HepG2 (cell line): ENCODE measurements at regions not wholly inside any gene's neighbourhood (a gene's known extent, or its start where the extent isn't known, plus 50 kb on each side); places are given as distances from the start of the nearest gene placed in this dataset.
A peak's percentile ranks its signal among the peaks of the same experiment; 100 is the strongest.

Experiments
- ATF6 ChIP-seq: sonication (generic); formaldehyde crosslinking; conservative IDR thresholded peaks from 2 replicates; pipeline ENCODE4 v1.4.0; 2020; ENCODE audit warnings: missing genetic modification reagents
- BORCS8-MEF2B ChIP-seq: sonication (generic); formaldehyde crosslinking; IDR thresholded peaks from 2 replicates; pipeline ENCODE4 v1.8.0; 2022; ENCODE audit warnings: mild to moderate bottlenecking, missing genetic modification reagents
- ELF4 ChIP-seq: sonication (generic); formaldehyde crosslinking; IDR thresholded peaks from 2 replicates; pipeline ENCODE4 v1.5.0; 2020; ENCODE audit warnings: missing genetic modification reagents, mild to moderate bottlenecking, moderate library complexity, borderline replicate concordance
- GABPA ChIP-seq, 2 experiments: IDR thresholded peaks; 2 replicates each; pipeline ENCODE4 v1.6.1; 2011 to 2016; ENCODE audit warnings: low read depth in 2 of 2, low read length in 1 of 2, missing biosample characterization in 1 of 2, missing genetic modification characterization in 1 of 2
- HOXA3 ChIP-seq: sonication (generic); formaldehyde crosslinking; IDR thresholded peaks from 2 replicates; pipeline ENCODE4 v1.5.0; 2020; ENCODE audit warnings: missing genetic modification reagents
- IKZF1 ChIP-seq: fragments of 450-650 bp; IDR thresholded peaks from 2 replicates; pipeline ENCODE4 v1.7.1; 2016
- MAZ ChIP-seq, 2 experiments: sonication (generic) in 1 of 2; formaldehyde crosslinking in 1 of 2; IDR thresholded peaks; 2 replicates each; pipeline versions ENCODE4 v1.5.0 to v1.6.1; 2012 to 2020; ENCODE audit warnings: low read depth in 2 of 2, mild to moderate bottlenecking in 2 of 2, borderline replicate concordance in 1 of 2, improper control_type of control experiment in 1 of 2, low read length in 1 of 2, missing genetic modification reagents in 1 of 2, moderate library complexity in 1 of 2
- MED1 ChIP-seq: sonication (generic); formaldehyde crosslinking; IDR thresholded peaks from 2 replicates; pipeline ENCODE4 v1.4.0; 2020; ENCODE audit warnings: missing genetic modification reagents
- MYNN ChIP-seq: sonication (generic); formaldehyde crosslinking; IDR thresholded peaks from 2 replicates; pipeline ENCODE4 v1.4.0; 2020; ENCODE audit warnings: mild to moderate bottlenecking, low read depth, missing genetic modification reagents
- NFRKB ChIP-seq: fragments of 450-650 bp; IDR thresholded peaks from 2 replicates; pipeline ENCODE4 v1.6.1; 2017
- PCBP1 ChIP-seq: fragments of 200-400 bp; formaldehyde crosslinking; IDR thresholded peaks from 2 replicates; pipeline ENCODE4 v1.6.1; 2017; ENCODE audit warnings: mild to moderate bottlenecking, low read depth, low read length, borderline replicate concordance
- POLR2AphosphoS5 ChIP-seq: IDR thresholded peaks from 2 replicates; pipeline ENCODE4 v1.6.1; 2012; ENCODE audit warnings: low read depth, low read length
- SAP130 ChIP-seq: IDR thresholded peaks from 2 replicates; pipeline ENCODE4 v1.6.1; 2016; ENCODE audit warnings: low read depth
- SCMH1 ChIP-seq: sonication (generic); formaldehyde crosslinking; IDR thresholded peaks from 2 replicates; pipeline ENCODE4 v1.9.0; 2021; ENCODE audit warnings: missing genetic modification reagents, mild to moderate bottlenecking, borderline replicate concordance
- ZEB1 ChIP-seq: IDR thresholded peaks from 2 replicates; pipeline ENCODE4 v1.6.1; 2012; ENCODE audit warnings: mild to moderate bottlenecking, low read depth, inconsistent platforms; ENCODE audit not compliant: insufficient replicate concordance
- ZNF143 ChIP-seq: sonication (generic); formaldehyde crosslinking; IDR thresholded peaks from 2 replicates; pipeline ENCODE4 v1.4.0; 2020; ENCODE audit warnings: missing genetic modification reagents
- ZNF263 ChIP-seq: sonication (generic); formaldehyde crosslinking; IDR thresholded peaks from 2 replicates; pipeline ENCODE4 v1.4.0; 2020; ENCODE audit warnings: missing genetic modification reagents
- ZNF44 ChIP-seq: sonication (generic); formaldehyde crosslinking; IDR thresholded peaks from 2 replicates; pipeline ENCODE4 v1.5.1; 2020; ENCODE audit warnings: mild to moderate bottlenecking, missing genetic modification reagents
- ZNF616 ChIP-seq: sonication (generic); formaldehyde crosslinking; IDR thresholded peaks from 2 replicates; pipeline ENCODE4 v1.5.0; 2020; ENCODE audit warnings: low read depth, mild to moderate bottlenecking, missing genetic modification reagents
- ZNF766 ChIP-seq: sonication (generic); formaldehyde crosslinking; IDR thresholded peaks from 2 replicates; pipeline ENCODE4 v1.5.0; 2020; ENCODE audit warnings: missing genetic modification reagents, borderline replicate concordance
- ZNF776 ChIP-seq: sonication (generic); formaldehyde crosslinking; IDR thresholded peaks from 2 replicates; pipeline ENCODE4 v1.4.0; 2020; ENCODE audit warnings: mild to moderate bottlenecking, missing genetic modification reagents
- ZNF790 ChIP-seq: sonication (generic); formaldehyde crosslinking; IDR thresholded peaks from 2 replicates; pipeline ENCODE4 v1.8.0; 2022; ENCODE audit warnings: missing genetic modification reagents, mild to moderate bottlenecking, borderline replicate concordance
- TF ChIP-seq, protein P1 (sequence below): sonication (generic); formaldehyde crosslinking; IDR thresholded peaks from 2 replicates; pipeline ENCODE4 v1.4.0; 2020; ENCODE audit warnings: missing genetic modification reagents

DNA sequence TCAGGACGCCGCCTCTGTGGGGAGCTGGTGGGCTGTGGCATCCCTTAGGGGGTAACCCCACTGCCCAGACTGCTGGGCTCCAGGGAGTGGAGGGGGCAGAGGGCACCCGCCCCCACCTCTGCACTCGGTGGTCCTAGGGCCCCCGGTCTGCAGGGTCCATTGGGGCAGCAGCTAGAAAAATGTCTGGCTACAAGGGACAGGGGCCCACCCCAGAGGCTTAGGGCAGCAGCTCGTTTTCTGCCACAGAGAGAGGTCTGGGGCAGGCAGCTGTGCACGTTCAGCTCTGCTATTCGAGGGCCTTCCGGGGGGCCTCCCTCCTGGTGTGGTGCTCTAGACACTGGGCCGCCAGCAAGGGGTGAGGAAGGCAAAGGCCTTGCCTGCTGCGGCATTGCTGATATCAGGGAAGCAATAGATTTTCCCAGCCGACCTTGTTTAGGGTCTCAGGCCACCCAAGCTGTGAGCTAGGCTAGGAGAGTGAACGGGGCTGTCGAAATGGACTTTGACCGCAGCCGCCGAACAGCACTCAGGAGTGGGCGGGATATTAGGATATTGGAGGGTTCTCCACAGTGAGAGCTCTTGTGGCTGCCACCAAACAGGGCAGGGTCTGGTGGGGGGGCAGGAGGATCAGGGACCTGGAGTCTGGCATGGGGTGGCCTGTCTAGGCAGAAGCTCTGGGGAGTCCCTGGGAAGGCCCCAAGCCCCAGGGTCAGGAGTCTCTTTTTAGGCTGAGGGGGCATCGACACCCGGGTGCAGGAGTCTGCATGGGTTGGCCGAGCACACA is 61.4 kb upstream of the KLF13 start (continued):
- TF ChIP-seq ELF4, result no peak
- TF ChIP-seq ZNF766 (CRISPR knock-in tag), result 0 out of 2 replicates have a peak, but pooled peaks have one; percentile 54
- peak; percentile 48; the same call in 1 of the 2 replicates for TF ChIP-seq MED1 (CRISPR knock-in tag)
- TF ChIP-seq, protein P1, sequence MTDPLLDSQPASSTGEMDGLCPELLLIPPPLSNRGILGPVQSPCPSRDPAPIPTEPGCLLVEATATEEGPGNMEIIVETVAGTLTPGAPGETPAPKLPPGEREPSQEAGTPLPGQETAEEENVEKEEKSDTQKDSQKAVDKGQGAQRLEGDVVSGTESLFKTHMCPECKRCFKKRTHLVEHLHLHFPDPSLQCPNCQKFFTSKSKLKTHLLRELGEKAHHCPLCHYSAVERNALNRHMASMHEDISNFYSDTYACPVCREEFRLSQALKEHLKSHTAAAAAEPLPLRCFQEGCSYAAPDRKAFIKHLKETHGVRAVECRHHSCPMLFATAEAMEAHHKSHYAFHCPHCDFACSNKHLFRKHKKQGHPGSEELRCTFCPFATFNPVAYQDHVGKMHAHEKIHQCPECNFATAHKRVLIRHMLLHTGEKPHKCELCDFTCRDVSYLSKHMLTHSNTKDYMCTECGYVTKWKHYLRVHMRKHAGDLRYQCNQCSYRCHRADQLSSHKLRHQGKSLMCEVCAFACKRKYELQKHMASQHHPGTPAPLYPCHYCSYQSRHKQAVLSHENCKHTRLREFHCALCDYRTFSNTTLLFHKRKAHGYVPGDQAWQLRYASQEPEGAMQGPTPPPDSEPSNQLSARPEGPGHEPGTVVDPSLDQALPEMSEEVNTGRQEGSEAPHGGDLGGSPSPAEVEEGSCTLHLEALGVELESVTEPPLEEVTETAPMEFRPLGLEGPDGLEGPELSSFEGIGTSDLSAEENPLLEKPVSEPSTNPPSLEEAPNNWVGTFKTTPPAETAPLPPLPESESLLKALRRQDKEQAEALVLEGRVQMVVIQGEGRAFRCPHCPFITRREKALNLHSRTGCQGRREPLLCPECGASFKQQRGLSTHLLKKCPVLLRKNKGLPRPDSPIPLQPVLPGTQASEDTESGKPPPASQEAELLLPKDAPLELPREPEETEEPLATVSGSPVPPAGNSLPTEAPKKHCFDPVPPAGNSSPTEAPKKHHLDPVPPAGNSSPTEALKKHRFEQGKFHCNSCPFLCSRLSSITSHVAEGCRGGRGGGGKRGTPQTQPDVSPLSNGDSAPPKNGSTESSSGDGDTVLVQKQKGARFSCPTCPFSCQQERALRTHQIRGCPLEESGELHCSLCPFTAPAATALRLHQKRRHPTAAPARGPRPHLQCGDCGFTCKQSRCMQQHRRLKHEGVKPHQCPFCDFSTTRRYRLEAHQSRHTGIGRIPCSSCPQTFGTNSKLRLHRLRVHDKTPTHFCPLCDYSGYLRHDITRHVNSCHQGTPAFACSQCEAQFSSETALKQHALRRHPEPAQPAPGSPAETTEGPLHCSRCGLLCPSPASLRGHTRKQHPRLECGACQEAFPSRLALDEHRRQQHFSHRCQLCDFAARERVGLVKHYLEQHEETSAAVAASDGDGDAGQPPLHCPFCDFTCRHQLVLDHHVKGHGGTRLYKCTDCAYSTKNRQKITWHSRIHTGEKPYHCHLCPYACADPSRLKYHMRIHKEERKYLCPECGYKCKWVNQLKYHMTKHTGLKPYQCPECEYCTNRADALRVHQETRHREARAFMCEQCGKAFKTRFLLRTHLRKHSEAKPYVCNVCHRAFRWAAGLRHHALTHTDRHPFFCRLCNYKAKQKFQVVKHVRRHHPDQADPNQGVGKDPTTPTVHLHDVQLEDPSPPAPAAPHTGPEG (CRISPR knock-in tag), result peak; percentile 23; the same call in 1 of the 2 replicates
- 0 out of 2 replicates have a peak, but pooled peaks have one; percentile 32 for TF ChIP-seq ZNF790 (CRISPR knock-in tag)
- TF ChIP-seq IKZF1, result no peak
- 0 out of 2 replicates have a peak, but pooled peaks have one; percentile 49 for TF ChIP-seq ZNF44
- TF ChIP-seq ATF6 (CRISPR knock-in tag), result no peak
- TF ChIP-seq ZNF616 (CRISPR knock-in tag), result 0 out of 2 replicates have a peak, but pooled peaks have one; percentile 32
- no peak for TF ChIP-seq NFRKB
- no peak for TF ChIP-seq PCBP1
- no peak for TF ChIP-seq MAZ (IDR thresholded peaks at IDR 0.05; ENCODE audit: borderline replicate concordance, low read depth, low read length)
- peak; percentile 24; the same call in 1 of the 2 replicates for TF ChIP-seq MAZ (CRISPR knock-in tag; IDR thresholded peaks at IDR 0.05; ENCODE audit: low read depth)
- 0 out of 2 replicates have a peak, but pooled peaks have one; percentile 64 for TF ChIP-seq MYNN (CRISPR knock-in tag)
- TF ChIP-seq ZEB1, result peak; percentile 34
- TF ChIP-seq BORCS8-MEF2B (CRISPR knock-in tag), result 0 out of 2 replicates have a peak, but pooled peaks have one; percentile 38
- TF ChIP-seq SCMH1, result no peak
- TF ChIP-seq SAP130 (CRISPR knock-in tag), result peak; percentile 27; the same call in 1 of the 2 replicates
- no peak for TF ChIP-seq ZNF143 (CRISPR knock-in tag)
- TF ChIP-seq GABPA (IDR thresholded peaks at IDR 0.05; ENCODE audit: low read depth, low read length), result no peak
- no peak for TF ChIP-seq GABPA (CRISPR knock-in tag; IDR thresholded peaks at IDR 0.05; ENCODE audit: low read depth)
- TF ChIP-seq HOXA3 (CRISPR knock-in tag), result peak; percentile 49; the same call in 1 of the 2 replicates
- TF ChIP-seq POLR2AphosphoS5, result peak; percentile 69
- peak; percentile 47; the same call in 1 of the 2 replicates for TF ChIP-seq ZNF776 (CRISPR knock-in tag)
- 0 out of 2 replicates have a peak, but pooled peaks have one; percentile 28 for TF ChIP-seq ZNF263 (CRISPR knock-in tag)
